Chondrocyte (in vitro differentiated cells): ENCODE measurements at regions not wholly inside any gene's neighbourhood (a gene's known extent, or its start where the extent isn't known, plus 50 kb on each side); places are given as distances from the start of the nearest gene placed in this dataset.

Experiments
- DNase-seq: peaks from one replicate; pipeline ENCODE4 v3.0.0; 2021; ENCODE audit warnings: mixed read lengths, low spot score
- H3K27ac Mint-ChIP-seq: one replicate; pipeline ENCODE4 v1.8.0; 2021; ENCODE audit warnings: mild to moderate bottlenecking, moderate library complexity, mixed read lengths; ENCODE audit not compliant: unreplicated experiment
- H3K27me3 Mint-ChIP-seq: 2 replicates; pipeline ENCODE4 v1.8.0; 2021; ENCODE audit warnings: low read depth, mixed read lengths
- H3K36me3 Mint-ChIP-seq: 2 replicates; pipeline ENCODE4 v1.8.0; 2021; ENCODE audit warnings: low read depth, mixed read lengths
- H3K4me1 Mint-ChIP-seq: 2 replicates; pipeline ENCODE4 v1.8.0; 2021; ENCODE audit warnings: low read depth, mild to moderate bottlenecking, mixed read lengths
- H3K4me3 Mint-ChIP-seq: one replicate; pipeline ENCODE4 v1.8.0; 2021; ENCODE audit warnings: mild to moderate bottlenecking, moderate library complexity, mixed read lengths; ENCODE audit not compliant: unreplicated experiment
- H3K9me3 Mint-ChIP-seq: 2 replicates; pipeline ENCODE4 v1.8.0; 2021; ENCODE audit warnings: low read depth, mixed read lengths
- CTCF ChIP-seq: fragments of 200-600 bp; sonication (generic); IDR thresholded peaks from 2 replicates; pipeline ENCODE4 v1.5.0; 2021; ENCODE audit warnings: antibody characterized with exemption, mild to moderate bottlenecking, moderate library complexity

DNA sequence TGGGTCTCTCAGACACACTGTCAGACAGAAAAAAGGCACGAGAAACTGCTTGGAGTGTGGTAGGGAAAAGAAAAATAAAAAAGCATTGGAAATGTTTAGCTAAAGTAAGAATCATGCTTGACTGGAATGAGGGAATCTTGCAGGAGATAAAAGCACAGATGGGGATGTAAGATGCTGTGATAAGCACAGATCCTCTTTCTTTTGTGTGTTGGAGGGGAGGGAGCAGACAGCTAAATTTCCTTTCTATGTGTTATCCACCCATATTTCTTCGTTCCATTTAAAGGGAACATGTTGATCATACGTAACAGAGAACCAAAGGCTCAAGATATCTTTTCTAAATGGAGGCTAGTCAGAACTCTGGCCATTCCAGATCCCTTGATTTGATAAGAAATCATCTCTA lies 614.0 kb upstream of the LCORL start:
- no peak overlapping the region for H3K4me3 Mint-ChIP-seq
- no peak for DNase-seq
- H3K9me3 Mint-ChIP-seq = peaks cover 5% of the 10 kb centered on the region
- no peaks in the 10 kb centered on the region for H3K36me3 Mint-ChIP-seq
- H3K4me1 Mint-ChIP-seq = no peaks in the 10 kb centered on the region
- H3K27ac Mint-ChIP-seq = no peak overlapping the region
- TF ChIP-seq CTCF = no peak
- no peaks in the 10 kb centered on the region for H3K27me3 Mint-ChIP-seq

GRCh38 chr4:18631586-18631985 lies 610.0 kb upstream of the LCORL start:
- no peak for TF ChIP-seq CTCF
- Mint-ChIP-seq H3K36me3 (no peaks in the 10 kb centered on the region), H3K27ac (no peak overlapping the region), H3K4me1 (peaks cover 15% of the 10 kb centered on the region), H3K27me3 (no peaks in the 10 kb centered on the region), H3K9me3 (peaks cover 5% of the 10 kb centered on the region), H3K4me3 (no peak overlapping the region)
- no peak for DNase-seq

DNA sequence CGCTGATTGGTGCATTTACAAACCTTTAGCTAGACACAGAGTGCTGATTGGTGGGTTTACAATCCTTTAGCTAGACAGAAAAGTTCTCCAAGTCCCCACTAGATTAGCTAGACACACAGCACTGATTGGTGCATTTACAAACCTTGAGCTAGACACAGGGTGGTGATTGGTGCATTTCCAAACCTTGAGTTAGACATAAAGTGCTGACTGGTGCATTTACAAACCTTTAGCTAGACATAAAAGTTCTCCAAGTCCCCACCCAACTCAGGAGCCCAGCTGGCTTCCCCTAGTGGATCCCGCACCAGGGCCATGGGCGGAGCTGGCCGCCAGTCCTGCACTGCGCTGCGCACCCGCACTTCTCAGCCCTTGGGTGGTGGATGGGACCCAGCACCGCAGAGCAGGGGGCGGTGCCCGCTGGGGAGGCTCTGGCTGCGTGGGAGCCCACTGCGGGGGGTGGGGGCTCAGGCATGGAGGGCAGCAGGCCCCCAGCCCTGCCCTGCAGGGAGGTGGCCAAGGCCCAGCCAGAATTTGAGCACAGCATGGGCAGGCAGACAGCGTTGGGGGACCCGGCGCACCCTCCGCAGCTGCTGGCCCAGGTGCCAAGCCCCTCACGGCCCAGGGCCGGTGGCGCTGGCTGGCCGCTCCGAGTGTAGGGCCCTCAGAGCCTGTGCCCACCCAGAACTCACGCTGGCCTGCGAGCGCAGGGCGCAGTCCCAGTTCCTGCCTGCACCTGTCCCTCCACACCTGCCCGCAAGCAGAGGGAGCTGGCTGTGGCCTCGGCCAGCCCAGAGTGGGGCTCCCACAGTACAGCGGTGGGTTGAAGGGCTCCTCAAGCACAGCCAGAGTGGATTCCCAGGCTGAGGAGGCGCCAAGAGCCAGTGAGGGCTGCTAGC lies 608.9 kb upstream of the LCORL start:
- no peak overlapping the region for H3K4me3 Mint-ChIP-seq
- no peaks in the 10 kb centered on the region for H3K27me3 Mint-ChIP-seq
- peaks cover 5% of the 10 kb centered on the region for H3K9me3 Mint-ChIP-seq
- no peak for TF ChIP-seq CTCF
- no peaks in the 10 kb centered on the region for H3K36me3 Mint-ChIP-seq
- no peak overlapping the region for H3K27ac Mint-ChIP-seq
- peaks cover 20% of the 10 kb centered on the region for H3K4me1 Mint-ChIP-seq
- peak; percentile 89 for DNase-seq

DNA sequence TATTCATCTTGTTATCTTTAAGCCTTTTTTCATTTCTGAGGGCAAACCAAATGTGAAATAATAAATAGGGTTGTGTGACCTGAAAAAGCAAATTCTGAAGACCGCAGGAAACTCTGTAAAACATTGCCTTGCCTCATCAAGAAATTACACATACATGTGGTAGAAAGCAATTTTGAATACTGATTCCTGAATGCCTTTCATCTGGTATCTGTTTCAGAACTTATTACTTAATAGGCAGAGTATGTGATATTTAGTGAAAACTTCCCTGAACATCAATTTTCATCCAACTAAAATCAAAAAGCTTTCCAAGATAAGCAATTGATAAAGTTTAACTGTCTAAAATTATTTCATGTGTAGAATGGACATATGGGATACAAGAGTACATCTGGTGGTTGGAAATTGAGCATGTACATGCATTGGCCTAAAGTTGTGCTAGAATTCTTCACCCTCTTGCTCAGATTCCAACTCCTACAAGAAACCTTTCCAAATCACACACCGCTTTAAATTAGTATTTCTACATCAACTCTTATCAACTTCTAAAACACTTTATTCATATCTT lies 606.0 kb upstream of the LCORL start:
- Mint-ChIP-seq H3K4me1 (peaks cover 20% of the 10 kb centered on the region), H3K36me3 (no peaks in the 10 kb centered on the region), H3K4me3 (no peak overlapping the region), H3K27me3 (no peaks in the 10 kb centered on the region), H3K27ac (no peak overlapping the region), H3K9me3 (peaks cover 5% of the 10 kb centered on the region)
- DNase-seq = no peak
- no peak for TF ChIP-seq CTCF

- H3K27me3 Mint-ChIP-seq = no peaks in the 10 kb centered on the region
These were observed 605.4 kb upstream of the LCORL start for GRCh38 chr4:18626996-18627395.

More at GRCh38 chr4:18626996-18627395, 605.4 kb upstream of the LCORL start:
- no peak for TF ChIP-seq CTCF
- Mint-ChIP-seq H3K9me3 (peaks cover 5% of the 10 kb centered on the region), H3K36me3 (no peaks in the 10 kb centered on the region), H3K4me1 (peaks cover 20% of the 10 kb centered on the region), H3K4me3 (no peak overlapping the region), H3K27ac (peak overlapping the region; percentile 38)
- DNase-seq = no peak
